Endothelial cell (in vitro differentiated cells): ENCODE measurements at regions not wholly inside any gene's neighbourhood (a gene's known extent, or its start where the extent isn't known, plus 50 kb on each side); places are given as distances from the start of the nearest gene placed in this dataset.

Source experiments
- DNase-seq: peaks from one replicate; pipeline ENCODE4 v3.0.0; 2021; ENCODE audit warnings: low spot score
- H3K27ac Mint-ChIP-seq: one replicate; pipeline ENCODE4 v1.8.0; 2021; ENCODE audit warnings: mixed read lengths, inconsistent platforms; ENCODE audit not compliant: unreplicated experiment
- H3K27me3 Mint-ChIP-seq: one replicate; pipeline ENCODE4 v1.8.0; 2021; ENCODE audit warnings: mild to moderate bottlenecking, moderate library complexity, mixed read lengths, inconsistent platforms; ENCODE audit not compliant: unreplicated experiment
- H3K36me3 Mint-ChIP-seq: one replicate; pipeline ENCODE4 v1.8.0; 2021; ENCODE audit warnings: mild to moderate bottlenecking, low read depth, mixed read lengths, inconsistent platforms; ENCODE audit not compliant: unreplicated experiment
- H3K4me1 Mint-ChIP-seq: one replicate; pipeline ENCODE4 v1.8.0; 2021; ENCODE audit warnings: mild to moderate bottlenecking, mixed read lengths, inconsistent platforms; ENCODE audit not compliant: unreplicated experiment
- H3K4me3 Mint-ChIP-seq: one replicate; pipeline ENCODE4 v1.8.0; 2021; ENCODE audit warnings: mild to moderate bottlenecking, mixed read lengths, inconsistent platforms; ENCODE audit not compliant: unreplicated experiment
- H3K9me3 Mint-ChIP-seq: one replicate; pipeline ENCODE4 v1.8.0; 2021; ENCODE audit warnings: mixed read lengths, inconsistent platforms; ENCODE audit not compliant: unreplicated experiment
- TF ChIP-seq, protein P1 (sequence below): fragments of 200-600 bp; sonication (generic); IDR thresholded peaks from one replicate; pipeline ENCODE4 v1.5.0; 2021; ENCODE audit warnings: antibody characterized with exemption; ENCODE audit not compliant: unreplicated experiment

DNA sequence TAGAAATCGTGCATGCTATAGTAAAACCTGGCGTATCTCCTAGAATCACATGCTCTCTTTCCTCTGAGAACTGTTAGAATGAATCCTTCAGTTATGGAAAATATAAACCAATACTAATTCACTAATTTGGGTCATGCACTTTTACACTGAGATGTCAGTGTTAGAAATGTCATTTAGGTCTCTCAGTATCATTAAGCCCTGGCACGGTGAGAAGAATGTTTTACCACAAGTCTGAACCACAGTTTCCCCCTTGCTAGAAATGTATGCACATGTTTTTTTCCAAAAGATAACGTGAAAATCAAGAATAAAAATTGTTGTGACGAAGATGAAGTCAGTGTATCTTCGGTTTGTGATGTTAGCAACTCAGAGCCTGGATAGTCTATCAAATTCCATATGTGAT is 1062.7 kb upstream of the NCAM2 start:
- Mint-ChIP-seq H3K27ac (no peak overlapping the region), H3K4me3 (no peak overlapping the region), H3K4me1 (no peaks in the 10 kb centered on the region), H3K27me3 (no peaks in the 10 kb centered on the region), H3K36me3 (no peaks in the 10 kb centered on the region), H3K9me3 (no peaks in the 10 kb centered on the region)
- TF ChIP-seq, protein P1, sequence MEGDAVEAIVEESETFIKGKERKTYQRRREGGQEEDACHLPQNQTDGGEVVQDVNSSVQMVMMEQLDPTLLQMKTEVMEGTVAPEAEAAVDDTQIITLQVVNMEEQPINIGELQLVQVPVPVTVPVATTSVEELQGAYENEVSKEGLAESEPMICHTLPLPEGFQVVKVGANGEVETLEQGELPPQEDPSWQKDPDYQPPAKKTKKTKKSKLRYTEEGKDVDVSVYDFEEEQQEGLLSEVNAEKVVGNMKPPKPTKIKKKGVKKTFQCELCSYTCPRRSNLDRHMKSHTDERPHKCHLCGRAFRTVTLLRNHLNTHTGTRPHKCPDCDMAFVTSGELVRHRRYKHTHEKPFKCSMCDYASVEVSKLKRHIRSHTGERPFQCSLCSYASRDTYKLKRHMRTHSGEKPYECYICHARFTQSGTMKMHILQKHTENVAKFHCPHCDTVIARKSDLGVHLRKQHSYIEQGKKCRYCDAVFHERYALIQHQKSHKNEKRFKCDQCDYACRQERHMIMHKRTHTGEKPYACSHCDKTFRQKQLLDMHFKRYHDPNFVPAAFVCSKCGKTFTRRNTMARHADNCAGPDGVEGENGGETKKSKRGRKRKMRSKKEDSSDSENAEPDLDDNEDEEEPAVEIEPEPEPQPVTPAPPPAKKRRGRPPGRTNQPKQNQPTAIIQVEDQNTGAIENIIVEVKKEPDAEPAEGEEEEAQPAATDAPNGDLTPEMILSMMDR: no peak
- no peak for DNase-seq

DNA sequence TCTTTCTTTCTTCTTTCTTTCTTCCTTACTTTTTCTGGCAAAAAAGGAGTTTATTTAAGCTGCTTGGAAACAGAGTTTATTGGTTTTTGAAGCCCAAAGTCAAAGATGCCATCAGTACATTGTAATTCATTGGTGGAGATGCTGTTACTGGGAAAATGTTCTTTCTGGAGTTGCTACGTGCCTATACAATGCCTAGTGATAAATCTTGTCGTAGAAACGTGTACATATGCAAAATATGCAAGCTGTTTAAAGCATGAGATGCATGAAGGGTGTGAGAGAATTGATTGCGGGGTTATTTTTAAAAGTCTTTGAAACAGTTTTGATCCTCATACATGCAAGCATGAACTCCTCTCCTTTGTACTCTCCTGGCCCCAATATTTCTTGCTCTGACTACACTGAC is 1060.6 kb upstream of the NCAM2 start:
- no peak for DNase-seq
- Mint-ChIP-seq H3K4me1 (peaks cover 3% of the 10 kb centered on the region), H3K9me3 (no peaks in the 10 kb centered on the region), H3K27me3 (peaks cover 2% of the 10 kb centered on the region), H3K36me3 (no peaks in the 10 kb centered on the region), H3K27ac (no peak overlapping the region), H3K4me3 (no peak overlapping the region)
- TF ChIP-seq, protein P1: no peak

DNA sequence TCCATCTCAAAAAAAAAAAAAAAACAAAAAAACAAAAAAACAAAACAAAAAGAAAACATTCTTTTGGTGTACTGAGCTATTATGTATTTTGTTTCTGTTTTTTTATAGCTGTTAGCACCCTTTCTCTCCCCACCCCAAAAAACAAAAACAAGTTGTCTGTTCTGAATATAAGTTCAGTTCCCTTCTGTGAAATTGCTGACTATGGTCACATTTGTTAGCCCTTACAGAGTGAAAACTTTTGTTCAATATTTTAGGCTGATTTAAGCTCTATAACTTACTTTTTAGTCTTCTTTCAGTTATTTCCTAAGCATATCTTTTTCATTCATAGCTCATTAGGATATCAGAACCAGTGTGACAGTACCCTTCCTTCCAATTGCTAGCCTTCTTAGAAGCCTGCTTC is 1056.6 kb upstream of the NCAM2 start:
- DNase-seq: no peak
- Mint-ChIP-seq H3K9me3 (no peaks in the 10 kb centered on the region), H3K27me3 (peaks cover 2% of the 10 kb centered on the region), H3K36me3 (no peaks in the 10 kb centered on the region), H3K27ac (no peak overlapping the region), H3K4me3 (no peak overlapping the region), H3K4me1 (peaks cover 3% of the 10 kb centered on the region)
- TF ChIP-seq, protein P1: no peak

DNA sequence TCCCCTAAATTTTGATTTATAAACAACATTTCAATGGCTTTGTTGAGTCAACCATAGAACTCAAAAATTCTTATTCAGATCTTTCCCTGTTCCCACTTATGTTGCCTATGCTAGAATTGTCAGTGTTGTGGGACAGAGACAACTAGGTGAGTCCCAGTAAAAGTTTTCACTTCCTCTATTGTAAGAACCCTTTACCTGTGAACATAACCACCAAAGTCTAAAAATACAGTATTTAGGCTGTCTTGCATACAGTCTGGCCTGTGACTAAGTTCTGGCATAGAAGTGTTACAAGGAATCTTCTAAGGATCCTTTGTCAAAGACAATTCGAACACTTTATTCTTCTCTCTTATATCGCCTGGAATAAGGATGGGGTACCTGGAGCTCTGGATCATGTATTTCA is 1047.9 kb upstream of the NCAM2 start:
- Mint-ChIP-seq H3K9me3 (no peaks in the 10 kb centered on the region), H3K4me1 (no peaks in the 10 kb centered on the region), H3K27me3 (no peaks in the 10 kb centered on the region), H3K27ac (no peak overlapping the region), H3K4me3 (no peak overlapping the region), H3K36me3 (no peaks in the 10 kb centered on the region)
- no peak for DNase-seq
- TF ChIP-seq, protein P1: no peak

DNA sequence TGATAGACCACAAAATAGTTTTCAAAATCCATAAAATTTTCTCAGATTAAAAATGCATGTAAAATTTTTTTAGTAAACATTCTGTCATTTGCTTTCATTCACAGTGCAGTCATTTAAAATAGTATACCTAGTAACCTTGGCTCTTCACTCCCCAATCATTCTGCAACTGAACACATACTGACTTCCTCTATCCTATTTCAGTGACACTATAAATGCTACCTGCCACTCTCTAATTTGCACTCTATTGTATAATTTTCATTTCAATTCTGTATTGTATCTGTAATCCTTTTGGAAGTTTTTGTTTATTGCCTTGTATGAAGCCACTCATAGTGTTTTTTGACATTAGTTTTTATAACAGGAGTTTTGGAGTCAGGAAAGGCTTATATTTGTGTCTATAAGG is 1029.1 kb upstream of the NCAM2 start:
- Mint-ChIP-seq H3K4me3 (no peak overlapping the region), H3K27ac (no peak overlapping the region), H3K4me1 (no peaks in the 10 kb centered on the region), H3K36me3 (no peaks in the 10 kb centered on the region), H3K27me3 (no peaks in the 10 kb centered on the region), H3K9me3 (no peaks in the 10 kb centered on the region)
- DNase-seq: no peak
- TF ChIP-seq, protein P1: no peak
